CD14-positive monocyte (primary cell): ENCODE measurements at regions not wholly inside any gene's neighbourhood (a gene's known extent, or its start where the extent isn't known, plus 50 kb on each side); places are given as distances from the start of the nearest gene placed in this dataset.

Experiments
- DNase-seq, 3 donors: peaks; one replicate each; pipeline ENCODE4 v3.0.0-alpha.2; 2011 to 2022
- H2AFZ ChIP-seq: 2 replicates; pipeline ENCODE4 v1.6.0; 2012; ENCODE audit warnings: mild to moderate bottlenecking, low read depth, low read length, inconsistent platforms; ENCODE audit not compliant: insufficient read depth, poor library complexity, severe bottlenecking
- H3K27ac ChIP-seq, 2 donors: 1 replicate in 1 of 2; 2 replicates in 1 of 2; pipeline ENCODE4 v1.5.1; 2012 to 2013; ENCODE audit warnings: low read length in 2 of 2, control low read depth in 1 of 2, inconsistent platforms in 1 of 2, low read depth in 1 of 2, mild to moderate bottlenecking in 1 of 2
- H3K27me3 ChIP-seq, 2 donors: one replicate each; pipeline versions ENCODE4 v1.6.0 to v1.6.1; 2011 to 2013; ENCODE audit warnings: low read length in 2 of 2; ENCODE audit not compliant: control insufficient read depth in 2 of 2, insufficient read depth in 2 of 2
- H3K36me3 ChIP-seq, 2 donors: replicated peaks in 1 of 2; 1 replicate in 1 of 2; 2 replicates in 1 of 2; pipeline versions ENCODE4 v1.5.1 to v1.6.1; 2012 to 2013; ENCODE audit warnings: low read length in 2 of 2, control low read depth in 1 of 2, inconsistent platforms in 1 of 2, mild to moderate bottlenecking in 1 of 2; ENCODE audit not compliant: insufficient read depth in 2 of 2, control insufficient read depth in 1 of 2
- H3K4me1 ChIP-seq, 2 donors: 1 replicate in 1 of 2; 2 replicates in 1 of 2; pipeline versions ENCODE4 v1.5.1 to v1.6.1; 2012 to 2013; ENCODE audit warnings: low read length in 2 of 2, control low read depth in 1 of 2, inconsistent platforms in 1 of 2, mild to moderate bottlenecking in 1 of 2, moderate library complexity in 1 of 2; ENCODE audit not compliant: insufficient read depth in 2 of 2, control insufficient read depth in 1 of 2
- H3K4me2 ChIP-seq: replicated peaks from 2 replicates; pipeline ENCODE3; 2012; ENCODE audit warnings: low read length, moderate library complexity, mild to moderate bottlenecking; ENCODE audit not compliant: poor library complexity, severe bottlenecking; ENCODE audit errors: extremely low read depth
- H3K4me3 ChIP-seq, 3 experiments: fragments of 200-600 bp in 1 of 3; sonication (generic) in 1 of 3; replicated peaks in 1 of 3; 1 replicate in 2 of 3; 2 replicates in 1 of 3; pipeline ENCODE4 v1.5.1; 2011 to 2013; ENCODE audit warnings: low read length in 3 of 3, mild to moderate bottlenecking in 3 of 3, control low read depth in 2 of 3, low read depth in 2 of 3, inconsistent platforms in 1 of 3, moderate library complexity in 1 of 3
- H3K79me2 ChIP-seq: 2 replicates; pipeline ENCODE4 v1.6.0; 2012; ENCODE audit warnings: mild to moderate bottlenecking, control low read depth, inconsistent platforms, low read length, moderate library complexity; ENCODE audit not compliant: insufficient read depth
- H3K9ac ChIP-seq: 2 replicates; pipeline ENCODE4 v1.6.0; 2017; ENCODE audit warnings: low read length, mild to moderate bottlenecking; ENCODE audit not compliant: insufficient read depth, poor library complexity, severe bottlenecking
- H3K9me3 ChIP-seq, 2 donors: replicated peaks in 1 of 2; 1 replicate in 1 of 2; 2 replicates in 1 of 2; pipeline versions ENCODE4 v1.5.1 to v1.6.1; 2012 to 2013; ENCODE audit warnings: low read length in 2 of 2, control low read depth in 1 of 2; ENCODE audit not compliant: control insufficient read depth in 1 of 2, insufficient read depth in 1 of 2
- H4K20me1 ChIP-seq: 2 replicates; pipeline ENCODE4 v1.6.0; 2012; ENCODE audit warnings: mild to moderate bottlenecking, low read length, control low read depth, moderate library complexity; ENCODE audit not compliant: insufficient read depth
- H3K27ac Mint-ChIP-seq, 7 donors: one replicate each; pipeline ENCODE4 v1.8.0; 2020; ENCODE audit warnings: mild to moderate bottlenecking in 7 of 7, mixed read lengths in 7 of 7, moderate library complexity in 6 of 7, inconsistent platforms in 2 of 7
- H3K27me3 Mint-ChIP-seq, 3 donors: one replicate each; pipeline ENCODE4 v1.8.0; 2021 to 2022; ENCODE audit warnings: low read depth in 3 of 3, mild to moderate bottlenecking in 3 of 3, mixed read lengths in 3 of 3, moderate library complexity in 3 of 3, inconsistent platforms in 1 of 3
- H3K36me3 Mint-ChIP-seq, 2 donors: one replicate each; pipeline ENCODE4 v1.8.0; 2020; ENCODE audit warnings: mixed read lengths in 2 of 2, inconsistent platforms in 1 of 2, mild to moderate bottlenecking in 1 of 2
- H3K4me1 Mint-ChIP-seq: one replicate; pipeline ENCODE4 v1.8.0; 2020; ENCODE audit warnings: mild to moderate bottlenecking, mixed read lengths
- H3K4me3 Mint-ChIP-seq, 2 donors: one replicate each; pipeline ENCODE4 v1.8.0; 2020; ENCODE audit warnings: mild to moderate bottlenecking in 2 of 2, mixed read lengths in 2 of 2, moderate library complexity in 1 of 2
- H3K9me3 Mint-ChIP-seq, 7 donors: one replicate each; pipeline ENCODE4 v1.8.0; 2020 to 2022; ENCODE audit warnings: mixed read lengths in 7 of 7, mild to moderate bottlenecking in 6 of 7, moderate library complexity in 6 of 7, inconsistent platforms in 2 of 7
- WGBS: methylation state at CpG from one replicate; pipeline ENCODE4 v1.1.5; 2013; ENCODE audit warnings: missing lambda C conversion rate; ENCODE audit not compliant: insufficient coverage; 5-methylcytosine and 5-hydroxymethylcytosine counted together
- intact Hi-C, 2 donors: fragments of 100-400 bp; cut with micrococcal nuclease; formaldehyde crosslinking; loops; one replicate each; pipeline versions ENCODE4 v1.15.0 to v1.15.1; 2023
- TF ChIP-seq, protein P1 (sequence below): fragments of 200-600 bp; IDR thresholded peaks from one replicate; pipeline ENCODE4 v1.8.0; 2022; ENCODE audit warnings: antibody characterized with exemption, mild to moderate bottlenecking

DNA sequence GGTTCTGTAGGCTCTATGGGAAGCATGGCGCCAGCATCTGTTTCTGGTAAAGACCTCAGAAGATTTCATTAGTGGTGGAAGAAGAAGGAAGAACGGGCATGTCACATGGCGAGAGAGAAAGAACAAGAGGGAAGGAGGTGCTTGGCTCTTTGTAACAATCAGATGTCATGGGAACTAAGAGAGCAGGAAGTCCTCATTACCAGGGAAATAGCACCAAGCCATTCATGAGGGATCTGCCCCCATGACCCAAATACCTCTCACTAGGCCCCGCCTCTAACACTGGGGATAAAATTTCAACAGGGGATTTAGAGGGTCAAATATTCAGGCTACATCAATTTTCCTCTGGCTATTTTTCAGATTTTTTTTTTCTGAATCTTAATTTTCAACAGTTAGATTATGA lies 954.3 kb downstream of the SQOR start:
- H3K36me3 Mint-ChIP-seq = no peaks in the 10 kb centered on the region
- H2AFZ ChIP-seq = no peak overlapping the region
- TF ChIP-seq, protein P1, sequence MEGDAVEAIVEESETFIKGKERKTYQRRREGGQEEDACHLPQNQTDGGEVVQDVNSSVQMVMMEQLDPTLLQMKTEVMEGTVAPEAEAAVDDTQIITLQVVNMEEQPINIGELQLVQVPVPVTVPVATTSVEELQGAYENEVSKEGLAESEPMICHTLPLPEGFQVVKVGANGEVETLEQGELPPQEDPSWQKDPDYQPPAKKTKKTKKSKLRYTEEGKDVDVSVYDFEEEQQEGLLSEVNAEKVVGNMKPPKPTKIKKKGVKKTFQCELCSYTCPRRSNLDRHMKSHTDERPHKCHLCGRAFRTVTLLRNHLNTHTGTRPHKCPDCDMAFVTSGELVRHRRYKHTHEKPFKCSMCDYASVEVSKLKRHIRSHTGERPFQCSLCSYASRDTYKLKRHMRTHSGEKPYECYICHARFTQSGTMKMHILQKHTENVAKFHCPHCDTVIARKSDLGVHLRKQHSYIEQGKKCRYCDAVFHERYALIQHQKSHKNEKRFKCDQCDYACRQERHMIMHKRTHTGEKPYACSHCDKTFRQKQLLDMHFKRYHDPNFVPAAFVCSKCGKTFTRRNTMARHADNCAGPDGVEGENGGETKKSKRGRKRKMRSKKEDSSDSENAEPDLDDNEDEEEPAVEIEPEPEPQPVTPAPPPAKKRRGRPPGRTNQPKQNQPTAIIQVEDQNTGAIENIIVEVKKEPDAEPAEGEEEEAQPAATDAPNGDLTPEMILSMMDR = no peak
- no peak overlapping the region for H3K27ac ChIP-seq
- H3K4me1 ChIP-seq = no peaks in the 10 kb centered on the region
- peaks cover 6 to 16% (median 9%) of the 10 kb centered on the region in 7 donors for H3K9me3 Mint-ChIP-seq
- no peak for DNase-seq
- H3K36me3 ChIP-seq = no peaks in the 10 kb centered on the region
- WGBS = 86% methylated on average over 2 of the region's 4 CpGs
- no peaks in the 10 kb centered on the region for H3K27me3 Mint-ChIP-seq
- no peak overlapping the region for H3K4me2 ChIP-seq
- no peaks in the 10 kb centered on the region for H3K4me1 Mint-ChIP-seq
- peaks cover 18 to 24% of the 10 kb centered on the region in 2 donors for H3K9me3 ChIP-seq
- H3K4me3 ChIP-seq = no peak overlapping the region
- H3K27ac Mint-ChIP-seq = no peak overlapping the region
- intact Hi-C loops = no loop called here
- H3K27me3 ChIP-seq = no peaks in the 10 kb centered on the region
- no peak overlapping the region for H3K9ac ChIP-seq
- H3K79me2 ChIP-seq = no peaks in the 10 kb centered on the region
- no peaks in the 10 kb centered on the region for H4K20me1 ChIP-seq
- H3K4me3 Mint-ChIP-seq = no peak overlapping the region

DNA sequence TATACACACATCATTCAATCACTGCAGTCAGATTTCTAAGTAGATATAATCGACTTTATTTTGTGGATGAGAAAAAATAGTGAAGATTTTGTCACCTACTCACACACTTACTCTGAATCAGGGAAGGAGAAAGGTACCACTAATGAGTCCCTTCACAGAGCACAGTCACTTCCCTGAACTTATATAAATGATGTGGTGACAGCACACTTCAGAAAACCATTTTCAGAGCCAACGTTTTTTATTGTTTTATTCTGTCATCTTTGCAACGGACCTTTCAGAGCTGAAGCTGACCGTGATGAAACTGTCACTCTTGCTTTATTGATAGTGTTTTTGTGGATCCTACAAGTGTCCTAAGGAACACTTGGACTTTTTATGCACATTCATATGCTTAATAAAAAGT lies 956.6 kb downstream of the SQOR start:
- DNase-seq = no peak
- peaks cover 3 to 21% (median 9%) of the 10 kb centered on the region in 7 donors for H3K9me3 Mint-ChIP-seq
- Histone ChIP-seq H3K9me3 (peaks cover 18 to 29% of the 10 kb centered on the region in 2 donors), H3K79me2 (no peaks in the 10 kb centered on the region), H3K9ac (no peak overlapping the region), H3K4me1 (no peaks in the 10 kb centered on the region), H3K36me3 (no peaks in the 10 kb centered on the region), H3K27me3 (no peaks in the 10 kb centered on the region), H2AFZ (no peak overlapping the region), H3K27ac (no peak overlapping the region), H4K20me1 (no peaks in the 10 kb centered on the region), H3K4me2 (no peak overlapping the region), H3K4me3 (no peak overlapping the region)
- H3K36me3 Mint-ChIP-seq = no peaks in the 10 kb centered on the region
- H3K27ac Mint-ChIP-seq = no peak overlapping the region
- H3K27me3 Mint-ChIP-seq = no peaks in the 10 kb centered on the region
- H3K4me1 Mint-ChIP-seq = no peaks in the 10 kb centered on the region
- intact Hi-C loops = no loop called here
- H3K4me3 Mint-ChIP-seq = no peak overlapping the region
- WGBS = no CpG with 5 or more reads among the region's 4 CpGs
- TF ChIP-seq, protein P1 = no peak
